ENCODE measurements at regions not wholly inside any gene's neighbourhood (a gene's known extent, or its start where the extent isn't known, plus 50 kb on each side); places are given as distances from the start of the nearest gene placed in this dataset.
"Not testable (repeated sequence)": the region's sequence is repeated elsewhere in the genome, so short reads cannot be mapped to it uniquely, and the experiment has no call there.

DNA sequence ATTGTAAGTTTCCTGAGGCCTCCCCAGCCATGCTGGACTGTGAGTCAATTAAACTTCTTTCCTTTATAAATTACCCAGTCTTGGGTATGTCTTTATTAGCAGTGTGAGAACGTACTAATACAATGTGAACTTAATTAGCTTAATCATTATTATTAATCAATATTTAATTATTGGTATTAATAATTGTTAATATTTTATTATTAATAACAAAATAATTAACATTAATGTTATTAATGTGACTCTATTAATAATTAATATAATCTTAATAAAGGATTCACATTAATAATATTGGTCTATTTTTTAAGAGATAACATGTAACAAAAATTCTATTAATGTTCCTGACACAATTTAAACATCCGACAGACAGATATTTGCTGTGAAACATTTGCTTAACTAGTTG is 164.9 kb upstream of the ATF7IP start:
- Histone ChIP-seq H3K27me3 (ENCODE audit: control insufficient read depth, insufficient read depth, low read length, poor library complexity, severe bottlenecking) (no peaks in the 10 kb centered on the region), H3K4me1 (ENCODE audit: control insufficient read depth, insufficient read depth, low read length) (no peaks in the 10 kb centered on the region), H3K36me3 (ENCODE audit: control insufficient read depth, insufficient read depth, low read length) (no peaks in the 10 kb centered on the region), H3K27ac (ENCODE audit: insufficient read depth, low read depth, low read length, poor library complexity, severe bottlenecking) (no peak overlapping the region), H3K9me3 (ENCODE audit: control insufficient read depth, low read length) (no peaks in the 10 kb centered on the region), H3K4me3 (ENCODE audit: insufficient read depth, low read depth, low read length) (no peak overlapping the region)
- 100% methylated on average over 1 of the region's 2 CpGs for WGBS, 2 experiments

DNA sequence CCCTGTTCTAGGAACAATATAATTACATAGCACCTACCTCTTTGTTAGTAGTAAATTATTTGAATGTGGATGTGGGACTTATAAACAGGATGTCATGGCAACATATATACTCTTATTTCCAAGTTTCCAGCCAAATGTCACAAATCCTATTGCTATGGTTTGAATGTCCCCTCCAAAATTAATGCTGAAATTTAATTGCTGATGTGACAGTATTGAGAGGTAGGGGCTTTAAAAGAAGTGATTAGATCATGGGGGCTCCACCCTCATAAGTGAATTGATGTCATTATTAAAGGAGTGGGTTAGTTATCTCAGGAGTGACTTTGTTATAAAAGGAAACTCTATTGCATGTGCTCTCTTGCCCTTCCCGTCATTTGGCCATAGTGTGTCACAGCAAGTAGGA is 164.2 kb upstream of the ATF7IP start:
- Histone ChIP-seq H3K27ac (ENCODE audit: insufficient read depth, low read depth, low read length, poor library complexity, severe bottlenecking) (no peak overlapping the region), H3K36me3 (ENCODE audit: control insufficient read depth, insufficient read depth, low read length) (no peaks in the 10 kb centered on the region), H3K9me3 (ENCODE audit: control insufficient read depth, low read length) (no peaks in the 10 kb centered on the region), H3K4me1 (ENCODE audit: control insufficient read depth, insufficient read depth, low read length) (no peaks in the 10 kb centered on the region), H3K27me3 (ENCODE audit: control insufficient read depth, insufficient read depth, low read length, poor library complexity, severe bottlenecking) (no peaks in the 10 kb centered on the region), H3K4me3 (ENCODE audit: insufficient read depth, low read depth, low read length) (no peak overlapping the region)
- WGBS, 2 experiments: 93 to 100% methylated on average over 1 of the region's 1 CpG

GRCh38 chr12:14207905-14208551 is 157.5 kb upstream of the ATF7IP start:
- Histone ChIP-seq H3K27ac (ENCODE audit: insufficient read depth, low read depth, low read length, poor library complexity, severe bottlenecking) (no peak overlapping the region), H3K36me3 (ENCODE audit: control insufficient read depth, insufficient read depth, low read length) (no peaks in the 10 kb centered on the region), H3K9me3 (ENCODE audit: control insufficient read depth, low read length) (no peaks in the 10 kb centered on the region), H3K27me3 (ENCODE audit: control insufficient read depth, insufficient read depth, low read length, poor library complexity, severe bottlenecking) (no peaks in the 10 kb centered on the region), H3K4me1 (ENCODE audit: control insufficient read depth, insufficient read depth, low read length) (peaks cover 12% of the 10 kb centered on the region), H3K4me3 (ENCODE audit: insufficient read depth, low read depth, low read length) (no peak overlapping the region)
- WGBS, 2 experiments: 90 to 94% methylated on average over 4 of the region's 4 CpGs

GRCh38 chr12:14211947-14212387 is 153.5 kb upstream of the ATF7IP start:
- Histone ChIP-seq H3K27ac (ENCODE audit: insufficient read depth, low read depth, low read length, poor library complexity, severe bottlenecking) (peak overlapping the region; percentile 40), H3K36me3 (ENCODE audit: control insufficient read depth, insufficient read depth, low read length) (no peaks in the 10 kb centered on the region), H3K4me3 (ENCODE audit: insufficient read depth, low read depth, low read length) (no peak overlapping the region), H3K9me3 (ENCODE audit: control insufficient read depth, low read length) (no peaks in the 10 kb centered on the region), H3K4me1 (ENCODE audit: control insufficient read depth, insufficient read depth, low read length) (peaks cover 18% of the 10 kb centered on the region), H3K27me3 (ENCODE audit: control insufficient read depth, insufficient read depth, low read length, poor library complexity, severe bottlenecking) (no peaks in the 10 kb centered on the region)
- 88% methylated on average over 2 of the region's 3 CpGs for WGBS, 2 experiments

DNA sequence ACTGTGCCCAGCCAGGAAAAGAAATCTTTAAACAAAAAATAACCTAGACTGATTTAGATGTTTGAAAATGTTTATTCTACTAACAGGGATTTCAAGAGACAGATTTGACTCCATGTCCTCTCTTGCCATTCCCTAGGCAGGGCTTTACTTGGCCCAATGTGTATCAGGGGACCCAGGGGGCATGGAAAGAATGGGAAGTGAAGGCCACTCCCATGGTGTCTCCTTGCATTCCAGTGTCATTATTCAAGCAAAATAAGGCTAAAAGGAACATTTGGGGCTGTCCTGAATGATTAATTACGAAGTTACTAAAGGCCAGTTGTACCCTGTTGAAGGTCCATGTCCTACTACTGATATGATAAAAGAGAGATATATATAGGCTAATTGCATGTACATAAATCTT is 151.9 kb upstream of the ATF7IP start:
- 77 to 90% methylated on average over 1 of the region's 1 CpG for WGBS, 2 experiments
- Histone ChIP-seq H3K27me3 (ENCODE audit: control insufficient read depth, insufficient read depth, low read length, poor library complexity, severe bottlenecking) (no peaks in the 10 kb centered on the region), H3K27ac (ENCODE audit: insufficient read depth, low read depth, low read length, poor library complexity, severe bottlenecking) (no peak overlapping the region), H3K9me3 (ENCODE audit: control insufficient read depth, low read length) (no peaks in the 10 kb centered on the region), H3K36me3 (ENCODE audit: control insufficient read depth, insufficient read depth, low read length) (no peaks in the 10 kb centered on the region), H3K4me3 (ENCODE audit: insufficient read depth, low read depth, low read length) (no peak overlapping the region), H3K4me1 (ENCODE audit: control insufficient read depth, insufficient read depth, low read length) (peaks cover 18% of the 10 kb centered on the region)

DNA sequence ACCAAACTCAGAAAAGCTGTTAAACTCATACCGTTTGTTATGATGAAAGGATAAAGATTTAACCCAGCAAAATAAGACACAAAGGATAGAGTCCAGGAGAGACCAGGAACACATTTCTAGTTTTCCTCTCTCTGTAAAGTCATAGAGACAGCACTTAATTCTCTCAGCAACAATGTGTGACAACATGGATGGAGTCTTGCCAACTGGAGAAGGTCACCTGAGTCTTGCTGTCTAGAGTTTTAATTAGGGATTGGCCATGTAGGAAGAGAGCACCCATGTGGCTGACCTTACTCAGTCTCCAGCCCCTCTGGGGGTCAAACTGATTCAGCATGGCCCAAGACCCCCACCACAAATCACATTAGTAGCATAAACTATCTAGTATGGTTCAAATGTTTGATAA is 151.0 kb upstream of the ATF7IP start:
- H3K36me3 ChIP-seq (ENCODE audit: control insufficient read depth, insufficient read depth, low read length): no peaks in the 10 kb centered on the region
- no peaks in the 10 kb centered on the region for H3K9me3 ChIP-seq (ENCODE audit: control insufficient read depth, low read length)
- 94% methylated on average over 1 of the region's 1 CpG; no CpG with 5 or more reads in 1 of the 2 experiments for WGBS, 2 experiments
- H3K27ac ChIP-seq (ENCODE audit: insufficient read depth, low read depth, low read length, poor library complexity, severe bottlenecking): no peak overlapping the region
- no peak overlapping the region for H3K4me3 ChIP-seq (ENCODE audit: insufficient read depth, low read depth, low read length)
- peaks cover 18% of the 10 kb centered on the region for H3K4me1 ChIP-seq (ENCODE audit: control insufficient read depth, insufficient read depth, low read length)
- H3K27me3 ChIP-seq (ENCODE audit: control insufficient read depth, insufficient read depth, low read length, poor library complexity, severe bottlenecking): no peaks in the 10 kb centered on the region

GRCh38 chr12:14215949-14216348 is 149.5 kb upstream of the ATF7IP start:
- not testable (repeated sequence) for H3K27ac ChIP-seq (ENCODE audit: insufficient read depth, low read depth, low read length, poor library complexity, severe bottlenecking); H3K4me3 ChIP-seq (ENCODE audit: insufficient read depth, low read depth, low read length); H3K36me3 ChIP-seq (ENCODE audit: control insufficient read depth, insufficient read depth, low read length); H3K27me3 ChIP-seq (ENCODE audit: control insufficient read depth, insufficient read depth, low read length, poor library complexity, severe bottlenecking); H3K9me3 ChIP-seq (ENCODE audit: control insufficient read depth, low read length)
- 92 to 95% methylated on average over 5 to 6 of the region's 7 CpGs for WGBS, 2 experiments
- H3K4me1 ChIP-seq (ENCODE audit: control insufficient read depth, insufficient read depth, low read length): peaks cover 18% of the 10 kb centered on the region

DNA sequence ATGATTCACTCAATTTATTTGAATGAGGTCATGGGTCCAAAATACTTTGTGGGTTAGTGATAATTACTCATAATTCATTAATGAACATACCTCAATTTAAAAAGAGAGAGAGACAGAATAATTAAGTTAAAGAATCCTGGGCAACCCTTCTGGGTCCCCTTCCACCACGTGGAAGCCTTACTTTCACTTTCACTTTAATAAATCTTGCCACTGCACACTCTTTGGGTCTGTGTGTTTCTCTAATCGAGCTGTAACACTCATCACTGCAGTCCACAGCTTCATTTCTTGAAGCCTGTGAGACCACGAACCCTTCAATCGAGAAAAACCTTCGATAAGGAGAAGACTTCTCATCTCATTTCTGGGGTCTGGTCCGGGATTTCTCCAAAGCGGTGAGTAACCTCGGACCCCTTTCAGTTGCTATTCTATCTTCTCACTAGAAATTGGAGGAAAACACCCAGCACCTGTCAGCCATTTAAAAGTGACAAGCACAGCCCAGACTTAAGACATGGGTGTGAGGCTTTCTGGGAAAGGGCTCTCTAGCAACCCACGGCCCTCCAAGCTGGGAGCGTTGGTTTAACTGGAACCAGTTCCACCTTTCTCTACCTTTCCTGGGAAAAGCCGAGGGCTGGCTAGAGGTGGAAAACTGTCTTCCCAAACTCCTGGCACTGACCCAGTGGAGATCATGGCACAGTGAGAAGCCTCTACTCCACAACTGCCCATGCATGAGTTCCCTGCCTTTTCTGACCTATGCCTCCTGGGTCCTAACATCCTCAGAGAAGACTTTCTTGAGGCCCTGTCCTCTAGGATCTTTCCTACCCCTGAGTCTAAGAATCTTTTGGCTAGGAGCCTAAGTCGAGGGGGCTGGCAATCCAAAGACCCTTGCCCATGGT is 148.8 kb upstream of the ATF7IP start:
- Histone ChIP-seq H3K9me3 (ENCODE audit: control insufficient read depth, low read length) (no peaks in the 10 kb centered on the region), H3K4me1 (ENCODE audit: control insufficient read depth, insufficient read depth, low read length) (peaks cover 17% of the 10 kb centered on the region), H3K4me3 (ENCODE audit: insufficient read depth, low read depth, low read length) (no peak overlapping the region), H3K27me3 (ENCODE audit: control insufficient read depth, insufficient read depth, low read length, poor library complexity, severe bottlenecking) (no peaks in the 10 kb centered on the region), H3K36me3 (ENCODE audit: control insufficient read depth, insufficient read depth, low read length) (no peaks in the 10 kb centered on the region), H3K27ac (ENCODE audit: insufficient read depth, low read depth, low read length, poor library complexity, severe bottlenecking) (no peak overlapping the region)
- WGBS, 2 experiments: 92 to 94% methylated on average over 12 of the region's 12 CpGs

DNA sequence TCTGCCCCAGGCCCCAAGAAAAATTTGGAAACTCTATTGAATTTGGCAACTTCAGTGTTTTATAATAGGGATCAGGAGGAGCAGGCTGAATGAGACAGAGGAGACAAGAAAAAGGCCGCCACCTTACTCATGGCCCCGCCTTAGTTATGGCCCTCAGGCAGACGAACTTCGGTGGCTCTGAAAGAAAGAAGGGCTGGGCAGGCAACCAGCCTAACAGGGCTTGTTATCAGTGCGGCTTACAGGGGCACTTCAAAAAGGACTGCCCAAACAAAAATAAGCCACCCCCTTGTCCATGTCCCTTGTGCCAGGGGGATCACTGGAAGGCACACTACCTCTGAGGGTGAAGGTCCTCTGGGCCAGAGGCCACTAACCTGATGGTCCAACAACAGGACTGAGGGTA is 146.3 kb upstream of the ATF7IP start:
- H3K27ac ChIP-seq (ENCODE audit: insufficient read depth, low read depth, low read length, poor library complexity, severe bottlenecking): no peak overlapping the region
- WGBS, 2 experiments: 92 to 94% methylated on average over 5 of the region's 5 CpGs
- H3K9me3 ChIP-seq (ENCODE audit: control insufficient read depth, low read length): no peaks in the 10 kb centered on the region
- no peak overlapping the region for H3K4me3 ChIP-seq (ENCODE audit: insufficient read depth, low read depth, low read length)
- no peaks in the 10 kb centered on the region for H3K36me3 ChIP-seq (ENCODE audit: control insufficient read depth, insufficient read depth, low read length)
- no peaks in the 10 kb centered on the region for H3K27me3 ChIP-seq (ENCODE audit: control insufficient read depth, insufficient read depth, low read length, poor library complexity, severe bottlenecking)
- no peaks in the 10 kb centered on the region for H3K4me1 ChIP-seq (ENCODE audit: control insufficient read depth, insufficient read depth, low read length)

- 94 to 98% methylated on average over 2 of the region's 2 CpGs for WGBS, 2 experiments
- not testable (repeated sequence) for H3K9me3 ChIP-seq (ENCODE audit: control insufficient read depth, low read length); H3K27ac ChIP-seq (ENCODE audit: insufficient read depth, low read depth, low read length, poor library complexity, severe bottlenecking); H3K27me3 ChIP-seq (ENCODE audit: control insufficient read depth, insufficient read depth, low read length, poor library complexity, severe bottlenecking); H3K36me3 ChIP-seq (ENCODE audit: control insufficient read depth, insufficient read depth, low read length); H3K4me3 ChIP-seq (ENCODE audit: insufficient read depth, low read depth, low read length); H3K4me1 ChIP-seq (ENCODE audit: control insufficient read depth, insufficient read depth, low read length)
Observed at GRCh38 chr12:14219670-14220069, 145.8 kb upstream of the ATF7IP start.
